HEK293T (cell line): ENCODE measurements at regions not wholly inside any gene's neighbourhood (a gene's known extent, or its start where the extent isn't known, plus 50 kb on each side); places are given as distances from the start of the nearest gene placed in this dataset.

Experiments used
- CTCF ChIA-PET: fragments of 350-600 bp; formaldehyde crosslinking; extraction: SDS; loops from one replicate; lab custom pipeline; 2021; ENCODE audit warnings: antibody characterized with exemption, inconsistent platforms; lab: Yijun Ruan, JAX
- POLR2A ChIA-PET: fragments of 350-600 bp; formaldehyde crosslinking; extraction: SDS; loops from one replicate; lab custom pipeline; 2020; ENCODE audit warnings: antibody characterized with exemption, inconsistent platforms; lab: Yijun Ruan, JAX
- DNase-seq: peaks from one replicate; pipeline ENCODE4 v3.0.0; 2012; ENCODE audit warnings: mixed read lengths; ENCODE audit errors: extremely low spot score
- ARNT ChIP-seq: fragments of 450-650 bp; IDR thresholded peaks from 2 replicates; pipeline ENCODE4 v1.6.1; 2017; ENCODE audit warnings: mild to moderate bottlenecking
- BHLHE40 ChIP-seq: fragments of 450-650 bp; IDR thresholded peaks from 2 replicates; pipeline ENCODE4 v1.6.1; 2016; ENCODE audit warnings: mild to moderate bottlenecking, moderate library complexity, borderline replicate concordance
- CTBP1 ChIP-seq: fragments of 450-650 bp; IDR thresholded peaks from 2 replicates; pipeline ENCODE4 v1.6.1; 2016; ENCODE audit warnings: borderline replicate concordance
- ELF4 ChIP-seq: fragments of 450-650 bp; IDR thresholded peaks from 2 replicates; pipeline ENCODE4 v1.6.1; 2017; ENCODE audit warnings: antibody characterized with exemption
- FOXA1 ChIP-seq: fragments of 450-650 bp; IDR thresholded peaks from 2 replicates; pipeline ENCODE4 v1.6.1; 2016; ENCODE audit warnings: mild to moderate bottlenecking
- FOXK2 ChIP-seq: fragments of 450-650 bp; IDR thresholded peaks from 2 replicates; pipeline ENCODE4 v1.6.1; 2016; ENCODE audit warnings: mild to moderate bottlenecking
- FOXM1 ChIP-seq: fragments of 450-650 bp; IDR thresholded peaks from 2 replicates; pipeline ENCODE4 v1.6.1; 2017; ENCODE audit warnings: mild to moderate bottlenecking, borderline replicate concordance
- HDGF ChIP-seq: fragments of 450-650 bp; IDR thresholded peaks from 2 replicates; pipeline ENCODE4 v1.6.1; 2017; ENCODE audit warnings: antibody characterized with exemption, borderline replicate concordance
- L3MBTL2 ChIP-seq: fragments of 450-650 bp; conservative IDR thresholded peaks from 2 replicates; pipeline ENCODE4 v1.6.1; 2016; ENCODE audit warnings: mild to moderate bottlenecking
- LEF1 ChIP-seq: fragments of 450-650 bp; IDR thresholded peaks from 2 replicates; pipeline ENCODE4 v1.6.1; 2017; ENCODE audit warnings: mild to moderate bottlenecking, borderline replicate concordance
- NFRKB ChIP-seq: fragments of 450-650 bp; IDR thresholded peaks from 2 replicates; pipeline ENCODE4 v1.6.1; 2016; ENCODE audit warnings: mild to moderate bottlenecking, moderate library complexity
- SP1 ChIP-seq: fragments of 450-650 bp; IDR thresholded peaks from 2 replicates; pipeline ENCODE4 v1.6.1; 2017
- SUZ12 ChIP-seq: fragments of 450-650 bp; IDR thresholded peaks from 2 replicates; pipeline ENCODE4 v1.6.1; 2016; ENCODE audit warnings: mild to moderate bottlenecking
- TARDBP ChIP-seq: fragments of 450-650 bp; IDR thresholded peaks from 2 replicates; pipeline ENCODE4 v1.6.1; 2016
- ZNF384 ChIP-seq: fragments of 450-650 bp; IDR thresholded peaks from 2 replicates; pipeline ENCODE4 v1.6.1; 2016
- TF ChIP-seq, protein P1 (sequence below): fragments of 450-650 bp; IDR thresholded peaks from 2 replicates; pipeline ENCODE4 v1.6.1; 2016

GRCh38 chr18:67742954-67743353 is 226.4 kb upstream of the DSEL start:
- no peak for DNase-seq
- TF ChIP-seq HDGF = no peak
- TF ChIP-seq CTBP1 = no peak
- TF ChIP-seq BHLHE40 = no peak
- no peak for TF ChIP-seq LEF1
- no peak for TF ChIP-seq FOXA1
- no peak for TF ChIP-seq FOXK2
- TF ChIP-seq ARNT = no peak
- TF ChIP-seq NFRKB = no peak
- TF ChIP-seq L3MBTL2 = no peak
- TF ChIP-seq ELF4 = no peak
- no peak for TF ChIP-seq ZNF384
- TF ChIP-seq TARDBP = no peak
- no peak for TF ChIP-seq SUZ12
- TF ChIP-seq SP1 = no peak
- ChIA-PET CTCF (no interaction called here), POLR2A (no interaction called here)

GRCh38 chr18:67742525-67742924 is 226.0 kb upstream of the DSEL start:
- ChIA-PET POLR2A (no interaction called here), CTCF (no interaction called here)
- DNase-seq = no peak
- TF ChIP-seq ARNT (no peak), FOXA1 (no peak), SUZ12 (no peak), BHLHE40 (no peak), NFRKB (no peak), SP1 (no peak), LEF1 (no peak), ZNF384 (no peak)
- TF ChIP-seq, protein P1, sequence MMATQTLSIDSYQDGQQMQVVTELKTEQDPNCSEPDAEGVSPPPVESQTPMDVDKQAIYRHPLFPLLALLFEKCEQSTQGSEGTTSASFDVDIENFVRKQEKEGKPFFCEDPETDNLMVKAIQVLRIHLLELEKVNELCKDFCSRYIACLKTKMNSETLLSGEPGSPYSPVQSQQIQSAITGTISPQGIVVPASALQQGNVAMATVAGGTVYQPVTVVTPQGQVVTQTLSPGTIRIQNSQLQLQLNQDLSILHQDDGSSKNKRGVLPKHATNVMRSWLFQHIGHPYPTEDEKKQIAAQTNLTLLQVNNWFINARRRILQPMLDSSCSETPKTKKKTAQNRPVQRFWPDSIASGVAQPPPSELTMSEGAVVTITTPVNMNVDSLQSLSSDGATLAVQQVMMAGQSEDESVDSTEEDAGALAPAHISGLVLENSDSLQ = no peak

DNA sequence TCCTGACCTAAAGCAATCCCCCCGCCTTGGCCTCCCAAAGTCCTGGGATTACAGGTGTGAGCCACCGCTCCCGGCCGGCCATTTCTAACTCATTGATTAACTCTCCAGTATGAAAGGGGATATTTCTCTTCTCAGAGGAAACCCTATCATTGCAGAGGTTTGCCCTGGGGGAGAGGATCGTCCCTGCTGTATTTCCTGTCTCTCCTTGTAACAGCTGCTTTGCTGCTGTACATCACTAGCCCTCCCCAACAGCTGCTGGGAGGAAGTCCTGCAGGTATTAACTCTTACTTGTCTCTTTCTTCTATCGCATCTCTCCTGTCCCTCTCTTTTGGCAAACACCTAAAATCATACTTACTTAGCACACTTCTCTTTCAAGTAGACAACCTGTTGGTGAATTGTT is 219.0 kb upstream of the DSEL start:
- ChIA-PET CTCF (no interaction called here), POLR2A (no interaction called here)

DNA sequence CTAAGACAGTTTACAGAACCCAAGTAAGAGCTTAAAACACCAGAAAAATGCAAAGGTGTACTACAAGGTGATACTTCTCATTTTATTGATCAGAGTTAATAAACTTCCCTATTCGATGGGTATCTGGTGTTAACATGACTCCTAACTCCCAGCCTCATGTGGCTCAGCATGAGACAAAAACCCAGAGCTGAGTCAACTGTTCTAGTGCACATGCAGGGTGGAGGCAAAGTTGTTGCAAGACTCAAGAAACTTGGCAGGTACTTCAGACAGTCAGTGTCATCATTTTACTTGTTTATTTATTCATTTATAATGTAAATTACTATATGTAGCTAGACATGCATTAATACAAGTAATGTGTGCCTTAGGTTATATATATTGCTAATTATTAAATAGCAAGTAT is 216.6 kb upstream of the DSEL start:
- CTCF ChIA-PET = no interaction called here
- POLR2A ChIA-PET = no interaction called here
- TF ChIP-seq FOXM1 (no peak), ZNF384 (no peak), SUZ12 (no peak), SP1 (no peak)
- DNase-seq = no peak

More for the DNA sequence above, 219.0 kb upstream of the DSEL start:
- TF ChIP-seq LEF1 (no peak), TARDBP (no peak), FOXK2 (no peak)
- TF ChIP-seq, protein P1 = no peak
- no peak for DNase-seq

DNA sequence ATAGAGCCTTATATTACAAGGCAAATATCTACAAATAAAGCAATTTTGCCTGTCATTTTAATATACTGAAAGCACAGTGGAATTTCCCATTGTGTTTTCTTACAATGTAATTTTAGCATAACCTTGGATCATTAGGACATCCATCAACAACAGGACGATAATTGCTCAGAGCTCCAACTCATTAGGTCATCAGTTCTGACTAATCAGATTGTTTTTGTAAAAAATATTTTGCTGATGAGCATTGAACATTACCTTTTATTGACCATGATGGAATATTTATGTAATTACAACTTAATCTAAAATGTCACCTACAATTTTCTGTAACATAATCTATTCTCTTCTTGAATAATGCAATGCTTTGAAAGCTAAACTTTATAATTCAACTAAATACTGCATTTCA is 215.3 kb upstream of the DSEL start:
- no peak for DNase-seq
- TF ChIP-seq, protein P1 = no peak
- no peak for TF ChIP-seq FOXM1
- TF ChIP-seq L3MBTL2 = no peak
- ChIA-PET CTCF (no interaction called here), POLR2A (no interaction called here)

DNA sequence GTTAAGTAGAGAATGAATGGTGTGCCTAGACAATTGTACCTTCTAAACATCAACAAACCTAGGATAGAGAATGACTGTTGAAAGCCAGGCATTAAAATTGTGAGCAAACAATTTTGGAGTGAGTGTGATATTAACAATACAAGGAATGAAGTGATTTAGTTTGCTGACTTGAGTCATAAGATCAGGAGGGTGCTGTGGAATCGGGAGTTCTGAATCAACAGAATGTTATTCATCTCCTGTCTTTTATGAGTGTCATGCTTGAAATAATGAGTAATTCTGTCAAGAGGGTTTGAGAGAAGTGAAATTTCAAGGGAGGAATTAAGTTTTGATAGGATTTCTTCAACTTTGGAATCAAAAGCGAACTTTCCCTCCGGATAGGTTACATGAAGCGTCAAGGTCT is 214.4 kb upstream of the DSEL start:
- DNase-seq = no peak
- TF ChIP-seq, protein P1 = no peak
- TF ChIP-seq FOXK2 = no peak
- TF ChIP-seq FOXA1 = no peak
- TF ChIP-seq FOXM1 = no peak
- no peak for TF ChIP-seq L3MBTL2
- no peak for TF ChIP-seq ELF4
- no peak for TF ChIP-seq BHLHE40
- TF ChIP-seq SP1 = no peak
- TF ChIP-seq NFRKB = no peak
- no peak for TF ChIP-seq ZNF384
- no peak for TF ChIP-seq ARNT
- no peak for TF ChIP-seq TARDBP
- no peak for TF ChIP-seq CTBP1
- TF ChIP-seq SUZ12 = no peak
- no peak for TF ChIP-seq HDGF
- no peak for TF ChIP-seq LEF1
- ChIA-PET POLR2A (no interaction called here), CTCF (no interaction called here)

- ChIA-PET POLR2A (no interaction called here), CTCF (no interaction called here)
- TF ChIP-seq ZNF384 = no peak
- TF ChIP-seq ELF4 = no peak
- TF ChIP-seq FOXK2 = no peak
- TF ChIP-seq FOXA1 = no peak
- no peak for TF ChIP-seq ARNT
- TF ChIP-seq CTBP1 = no peak
- TF ChIP-seq SUZ12 = no peak
- no peak for TF ChIP-seq SP1
- no peak for DNase-seq
Observed at GRCh38 chr18:67728364-67728763, 211.8 kb upstream of the DSEL start.
